Loucy (cell line): ENCODE measurements at regions not wholly inside any gene's neighbourhood (a gene's known extent, or its start where the extent isn't known, plus 50 kb on each side); places are given as distances from the start of the nearest gene placed in this dataset.

Experiments
- H2AFZ ChIP-seq: fragments of 200-600 bp; sonication (generic); 2 replicates; pipeline ENCODE4 v1.6.0; 2016; ENCODE audit warnings: antibody characterized with exemption, mild to moderate bottlenecking, low read length, moderate library complexity
- H3F3A ChIP-seq: fragments of 200-600 bp; 2 replicates; pipeline ENCODE4 v1.6.0; 2016; ENCODE audit warnings: antibody characterized with exemption, low read depth, mild to moderate bottlenecking
- H3K27me3 ChIP-seq: fragments of 200-600 bp; sonication (generic); 2 replicates; pipeline ENCODE4 v1.6.1; 2014; ENCODE audit warnings: low read length, mild to moderate bottlenecking; ENCODE audit not compliant: insufficient read depth, poor library complexity, severe bottlenecking
- H3K36me3 ChIP-seq: fragments of 200-600 bp; sonication (generic); 2 replicates; pipeline ENCODE4 v1.6.1; 2016; ENCODE audit warnings: low read length; ENCODE audit not compliant: insufficient read depth
- H3K4me1 ChIP-seq: fragments of 200-600 bp; sonication (generic); 2 replicates; pipeline ENCODE4 v1.5.1; 2014; ENCODE audit warnings: low read length, mild to moderate bottlenecking; ENCODE audit not compliant: insufficient read depth, poor library complexity, severe bottlenecking
- H3K4me2 ChIP-seq: fragments of 200-600 bp; sonication (generic); 2 replicates; pipeline ENCODE4 v1.6.0; 2014; ENCODE audit warnings: antibody characterized with exemption, low read length, low read depth, mild to moderate bottlenecking; ENCODE audit not compliant: poor library complexity, severe bottlenecking
- H3K4me3 ChIP-seq: fragments of 200-600 bp; sonication (generic); 2 replicates; pipeline ENCODE4 v1.5.1; 2014; ENCODE audit warnings: low read length, mild to moderate bottlenecking, mixed read lengths; ENCODE audit not compliant: poor library complexity, severe bottlenecking
- H3K79me2 ChIP-seq: fragments of 200-600 bp; sonication (generic); 2 replicates; pipeline ENCODE4 v1.6.1; 2014; ENCODE audit warnings: low read length; ENCODE audit not compliant: insufficient read depth
- H3K9ac ChIP-seq: fragments of 200-600 bp; sonication (generic); 2 replicates; pipeline ENCODE4 v1.6.0; 2014; ENCODE audit warnings: mild to moderate bottlenecking, low read depth, low read length, moderate library complexity; ENCODE audit not compliant: poor library complexity, severe bottlenecking
- H3K9me2 ChIP-seq: fragments of 200-600 bp; sonication (generic); replicated peaks from 2 replicates; pipeline ENCODE4 v1.6.1; 2016; ENCODE audit warnings: low read depth, low read length, mixed read lengths
- H3K9me3 ChIP-seq: fragments of 200-600 bp; sonication (generic); 2 replicates; pipeline ENCODE4 v1.6.1; 2014; ENCODE audit warnings: mild to moderate bottlenecking, antibody characterized with exemption, low read length, low read depth; ENCODE audit not compliant: insufficient read depth
- H4K20me1 ChIP-seq: fragments of 200-600 bp; sonication (generic); 2 replicates; pipeline ENCODE4 v1.6.0; 2014; ENCODE audit warnings: antibody characterized with exemption, low read length, mild to moderate bottlenecking; ENCODE audit not compliant: insufficient read depth, poor library complexity, severe bottlenecking
- EZH2phosphoT487 ChIP-seq: fragments of 200-600 bp; IDR thresholded peaks from 2 replicates; pipeline ENCODE4 v1.6.1; 2018; ENCODE audit warnings: antibody characterized with exemption, mild to moderate bottlenecking, moderate library complexity, borderline replicate concordance
- TF ChIP-seq, protein P1 (sequence below): fragments of 200-600 bp; sonication (generic); conservative IDR thresholded peaks from 2 replicates; pipeline ENCODE4 v1.5.1; 2014; ENCODE audit warnings: mild to moderate bottlenecking, antibody characterized with exemption, low read length

DNA sequence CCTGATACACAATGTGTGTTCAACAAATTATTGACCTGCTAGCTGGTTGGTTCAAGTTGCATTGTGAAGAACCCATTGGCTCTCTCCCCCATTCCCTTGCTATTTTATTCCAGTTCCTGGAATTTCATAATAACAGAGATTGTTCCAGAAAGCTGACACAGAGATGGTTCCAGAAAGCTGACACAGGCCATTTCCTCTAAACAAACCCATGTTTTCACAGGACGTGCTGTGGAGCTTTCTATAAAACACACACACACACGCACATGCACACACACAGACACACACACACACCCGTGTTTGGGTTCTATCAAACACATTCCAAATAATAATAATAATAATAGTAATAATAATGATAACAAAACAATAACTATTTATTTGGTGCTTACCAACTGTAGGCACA lies 259.1 kb downstream of the CLIC5 start:
- Histone ChIP-seq H3K27me3 (no peaks in the 10 kb centered on the region), H3K4me2 (no peak overlapping the region), H3K4me1 (no peaks in the 10 kb centered on the region), H3K9me3 (no peaks in the 10 kb centered on the region), H3K36me3 (no peaks in the 10 kb centered on the region), H3K4me3 (no peak overlapping the region), H3K79me2 (no peaks in the 10 kb centered on the region), H2AFZ (no peak overlapping the region), H3F3A (no peaks in the 10 kb centered on the region), H4K20me1 (no peaks in the 10 kb centered on the region), H3K9me2 (no peaks in the 10 kb centered on the region), H3K9ac (no peak overlapping the region)
- TF ChIP-seq, protein P1, sequence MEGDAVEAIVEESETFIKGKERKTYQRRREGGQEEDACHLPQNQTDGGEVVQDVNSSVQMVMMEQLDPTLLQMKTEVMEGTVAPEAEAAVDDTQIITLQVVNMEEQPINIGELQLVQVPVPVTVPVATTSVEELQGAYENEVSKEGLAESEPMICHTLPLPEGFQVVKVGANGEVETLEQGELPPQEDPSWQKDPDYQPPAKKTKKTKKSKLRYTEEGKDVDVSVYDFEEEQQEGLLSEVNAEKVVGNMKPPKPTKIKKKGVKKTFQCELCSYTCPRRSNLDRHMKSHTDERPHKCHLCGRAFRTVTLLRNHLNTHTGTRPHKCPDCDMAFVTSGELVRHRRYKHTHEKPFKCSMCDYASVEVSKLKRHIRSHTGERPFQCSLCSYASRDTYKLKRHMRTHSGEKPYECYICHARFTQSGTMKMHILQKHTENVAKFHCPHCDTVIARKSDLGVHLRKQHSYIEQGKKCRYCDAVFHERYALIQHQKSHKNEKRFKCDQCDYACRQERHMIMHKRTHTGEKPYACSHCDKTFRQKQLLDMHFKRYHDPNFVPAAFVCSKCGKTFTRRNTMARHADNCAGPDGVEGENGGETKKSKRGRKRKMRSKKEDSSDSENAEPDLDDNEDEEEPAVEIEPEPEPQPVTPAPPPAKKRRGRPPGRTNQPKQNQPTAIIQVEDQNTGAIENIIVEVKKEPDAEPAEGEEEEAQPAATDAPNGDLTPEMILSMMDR = no peak
- no peak for TF ChIP-seq EZH2phosphoT487

DNA sequence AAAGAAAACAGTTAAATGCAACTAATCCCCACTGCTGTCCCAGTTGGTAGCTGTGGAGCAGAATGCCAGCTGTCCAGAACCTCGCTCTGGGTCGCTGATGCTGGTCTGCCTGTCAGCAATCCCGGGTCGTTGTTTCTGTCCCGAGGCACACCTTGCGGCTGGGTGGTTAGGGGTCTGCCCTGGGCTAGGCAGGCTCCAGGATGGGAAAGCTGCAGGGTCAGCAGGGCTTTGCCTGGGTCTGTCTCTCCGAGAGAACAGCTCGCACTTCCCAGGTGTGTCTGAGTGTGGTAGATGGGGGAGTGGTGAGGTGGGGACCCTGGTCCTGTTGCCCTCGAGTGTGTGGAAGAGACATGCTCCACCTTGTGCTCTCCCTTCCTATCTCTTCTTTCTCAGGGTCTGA lies 261.2 kb downstream of the CLIC5 start:
- H3K9me3 ChIP-seq = no peaks in the 10 kb centered on the region
- H3K27me3 ChIP-seq = no peaks in the 10 kb centered on the region
- no peaks in the 10 kb centered on the region for H3K4me1 ChIP-seq
- H2AFZ ChIP-seq = no peak overlapping the region
- H4K20me1 ChIP-seq = no peaks in the 10 kb centered on the region
- no peaks in the 10 kb centered on the region for H3K79me2 ChIP-seq
- H3K4me2 ChIP-seq = no peak overlapping the region
- no peak overlapping the region for H3K4me3 ChIP-seq
- no peak overlapping the region for H3K9ac ChIP-seq
- no peaks in the 10 kb centered on the region for H3K36me3 ChIP-seq
- TF ChIP-seq, protein P1 = no peak
- TF ChIP-seq EZH2phosphoT487 = no peak
- H3F3A ChIP-seq = no peaks in the 10 kb centered on the region
- H3K9me2 ChIP-seq = no peaks in the 10 kb centered on the region

DNA sequence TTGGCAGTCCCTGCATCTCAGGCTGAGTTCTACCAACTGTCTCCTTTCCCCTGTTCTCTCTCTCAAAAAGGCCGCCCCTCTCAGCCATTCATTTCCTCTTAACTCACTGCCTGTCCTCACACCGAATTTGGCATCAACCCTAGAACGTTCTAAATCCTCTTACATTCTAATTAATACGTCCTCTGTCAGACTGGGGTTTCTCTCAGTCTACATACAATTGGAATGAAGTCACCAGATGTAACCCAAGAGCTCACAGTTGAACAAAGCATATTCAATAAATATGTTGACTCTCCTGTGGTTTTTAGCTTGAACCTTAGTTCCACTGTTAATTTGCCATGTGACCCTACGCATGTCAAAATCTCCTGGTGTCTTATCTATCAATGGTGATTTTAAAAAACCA lies 269.6 kb downstream of the CLIC5 start:
- H3K27me3 ChIP-seq = no peaks in the 10 kb centered on the region
- H4K20me1 ChIP-seq = no peaks in the 10 kb centered on the region
- no peak overlapping the region for H3K4me2 ChIP-seq
- no peaks in the 10 kb centered on the region for H3K79me2 ChIP-seq
- H3K9ac ChIP-seq = no peak overlapping the region
- no peaks in the 10 kb centered on the region; the same call in 1 of the 2 replicates for H3K9me3 ChIP-seq
- peaks cover 9% of the 10 kb centered on the region; the same call in 1 of the 2 replicates for H3F3A ChIP-seq
- H3K36me3 ChIP-seq = no peaks in the 10 kb centered on the region
- TF ChIP-seq EZH2phosphoT487 = no peak
- TF ChIP-seq, protein P1 = no peak
- H2AFZ ChIP-seq = peak overlapping the region; percentile 43; the same call in 1 of the 2 replicates
- no peaks in the 10 kb centered on the region for H3K9me2 ChIP-seq
- peaks cover 26% of the 10 kb centered on the region for H3K4me1 ChIP-seq
- H3K4me3 ChIP-seq = no peak overlapping the region
